IPS-NIHi7 (cell line): ENCODE measurements at regions not wholly inside any gene's neighbourhood (a gene's known extent, or its start where the extent isn't known, plus 50 kb on each side); places are given as distances from the start of the nearest gene placed in this dataset.
"Not testable (repeated sequence)": the region's sequence is repeated elsewhere in the genome, so short reads cannot be mapped to it uniquely, and the experiment has no call there.

ENCODE experiments used
- DNase-seq: peaks from one replicate; pipeline ENCODE4 v3.0.0; 2012; ENCODE audit warnings: mixed read lengths; ENCODE audit errors: extremely low spot score

DNA sequence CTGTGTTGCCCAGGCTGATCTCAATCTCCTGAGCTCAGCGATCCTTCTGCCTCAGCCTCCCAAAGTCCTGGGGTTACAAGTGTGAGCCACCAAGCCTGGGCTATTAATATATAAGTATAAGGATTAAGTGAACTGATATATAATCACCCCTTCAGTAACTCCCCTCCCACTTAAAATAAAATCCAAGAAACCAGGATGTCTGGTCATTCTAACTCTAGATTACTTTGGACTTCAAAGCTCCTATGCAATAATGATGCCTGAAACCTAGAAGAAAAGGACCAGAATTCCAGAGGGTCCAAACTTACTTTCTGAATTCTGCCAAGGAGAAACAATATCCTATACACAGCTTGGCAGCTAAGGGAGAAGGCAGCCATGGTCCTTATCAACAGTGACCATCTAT, 206.8 kb upstream of the ZNF217 start:
- DNase-seq: no peak

DNA sequence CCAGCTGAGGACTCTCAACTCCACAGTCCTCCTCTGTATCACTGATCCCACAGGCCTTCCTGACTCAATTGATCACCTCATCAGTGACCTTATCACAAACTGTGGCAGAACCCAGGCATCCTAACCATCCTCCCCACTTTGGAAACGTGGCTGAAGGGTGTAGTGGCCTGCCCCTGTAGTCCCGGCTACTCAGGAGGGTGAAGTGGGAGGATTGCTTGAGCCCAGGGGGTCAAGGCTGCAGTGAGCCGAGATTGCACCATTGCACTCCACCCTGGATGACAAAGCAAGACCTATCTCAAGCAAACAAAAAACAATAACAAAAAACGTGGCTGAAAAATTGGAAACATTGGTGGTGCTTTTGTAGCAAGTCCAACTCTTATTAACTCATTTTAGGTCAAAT, 203.4 kb upstream of the ZNF217 start:
- DNase-seq: no peak

DNA sequence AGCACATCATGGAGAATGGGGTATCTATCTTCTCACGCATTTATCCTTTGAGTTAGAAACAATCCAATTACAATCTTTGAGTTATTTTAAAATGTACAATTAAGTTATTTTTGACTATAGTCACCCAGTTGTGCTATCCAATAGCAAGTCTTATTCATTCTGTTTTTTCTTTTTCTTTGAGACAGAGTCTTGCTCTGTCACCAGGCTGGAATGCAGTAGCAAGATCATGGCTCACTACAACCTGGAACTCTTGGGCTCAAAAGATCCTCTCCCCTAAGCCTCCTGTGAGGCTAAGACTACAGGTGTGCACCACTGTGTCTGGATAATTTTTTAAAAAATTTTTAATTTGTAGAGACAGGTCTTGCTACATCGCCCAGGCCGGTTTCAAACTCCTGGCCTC, 201.5 kb upstream of the ZNF217 start:
- DNase-seq: no peak

DNA sequence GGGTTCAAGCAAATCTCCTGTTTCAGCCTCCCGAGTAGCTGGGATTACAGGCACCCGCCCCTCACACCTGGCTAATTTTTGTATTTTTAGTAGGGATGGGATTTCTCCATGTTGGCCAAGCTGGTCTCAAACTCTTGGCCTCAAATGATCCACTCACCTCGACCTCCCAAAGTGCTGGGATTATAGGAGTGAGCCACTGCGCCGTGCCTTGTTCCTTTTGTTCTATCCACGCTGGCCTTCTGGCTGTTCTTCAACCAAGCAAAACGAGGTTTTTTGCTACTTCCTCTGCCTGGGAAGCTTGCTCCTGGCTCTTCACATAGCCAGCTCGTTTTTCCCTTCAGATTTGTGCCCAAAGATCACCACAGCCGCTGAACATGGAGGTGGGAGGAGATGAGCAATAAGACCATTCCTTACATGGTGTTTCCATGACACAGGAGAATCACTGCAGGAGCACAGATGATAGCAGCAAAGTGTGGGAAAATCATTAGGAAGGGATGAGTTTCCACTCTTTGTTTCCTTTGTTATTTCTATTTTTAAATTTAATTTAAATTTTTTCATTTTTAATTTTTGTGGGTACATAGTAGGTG, 201.0 kb upstream of the ZNF217 start:
- no peak for DNase-seq

DNA sequence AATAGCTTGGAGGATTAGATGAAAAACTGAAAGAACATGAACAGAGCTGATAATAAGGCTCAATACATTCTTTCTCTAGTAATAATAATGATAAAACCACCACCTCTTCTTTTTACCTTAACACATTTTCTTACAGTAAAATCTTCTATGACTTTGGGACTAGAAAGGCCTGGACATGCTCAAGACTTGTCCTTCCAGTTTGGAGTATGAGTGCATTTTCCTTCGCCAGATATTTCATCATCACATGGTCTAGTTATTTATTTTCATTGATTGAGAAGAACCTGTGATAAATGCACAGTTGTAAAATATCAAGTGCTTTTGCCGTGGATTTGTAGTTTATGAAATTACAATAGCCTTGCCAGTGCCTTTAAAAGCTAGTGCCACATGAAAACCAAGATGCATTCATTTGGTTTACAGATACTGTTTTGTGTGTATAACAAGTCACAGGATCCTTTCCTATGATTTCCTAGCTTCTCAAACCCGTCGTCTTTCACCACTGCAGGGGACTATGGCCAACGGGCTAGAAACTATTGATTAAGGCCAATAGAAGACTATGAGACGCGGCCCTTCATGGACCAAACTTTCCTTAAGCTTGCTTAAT, 200.2 kb upstream of the ZNF217 start:
- no peak for DNase-seq

DNA sequence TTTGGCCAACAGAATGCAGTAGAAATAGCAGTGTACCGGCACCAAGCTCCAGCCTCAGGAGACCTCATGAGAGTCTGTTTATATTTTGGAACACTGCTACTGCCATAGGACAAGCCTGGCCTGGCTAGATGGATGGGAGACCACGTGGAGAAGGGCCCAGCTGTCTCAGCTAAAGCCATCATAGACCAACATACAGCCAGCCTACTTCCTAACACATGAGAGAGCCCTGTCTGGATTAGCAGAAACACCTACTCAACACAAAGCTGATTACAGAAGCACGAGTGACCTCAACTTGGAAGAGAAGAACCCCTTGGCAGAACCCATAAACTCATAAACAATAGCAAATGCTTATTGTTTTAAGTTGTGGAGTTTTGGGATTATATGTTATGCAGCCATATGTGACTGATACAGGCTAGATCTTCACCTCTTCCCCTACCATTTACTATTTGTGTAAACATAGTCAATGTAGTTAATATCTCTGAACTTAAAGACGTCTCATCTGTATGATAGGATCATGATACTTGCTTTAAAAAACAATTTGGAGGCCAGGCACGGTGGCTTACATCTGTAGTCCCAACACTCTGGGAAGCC, 199.4 kb upstream of the ZNF217 start:
- DNase-seq: no peak

DNA sequence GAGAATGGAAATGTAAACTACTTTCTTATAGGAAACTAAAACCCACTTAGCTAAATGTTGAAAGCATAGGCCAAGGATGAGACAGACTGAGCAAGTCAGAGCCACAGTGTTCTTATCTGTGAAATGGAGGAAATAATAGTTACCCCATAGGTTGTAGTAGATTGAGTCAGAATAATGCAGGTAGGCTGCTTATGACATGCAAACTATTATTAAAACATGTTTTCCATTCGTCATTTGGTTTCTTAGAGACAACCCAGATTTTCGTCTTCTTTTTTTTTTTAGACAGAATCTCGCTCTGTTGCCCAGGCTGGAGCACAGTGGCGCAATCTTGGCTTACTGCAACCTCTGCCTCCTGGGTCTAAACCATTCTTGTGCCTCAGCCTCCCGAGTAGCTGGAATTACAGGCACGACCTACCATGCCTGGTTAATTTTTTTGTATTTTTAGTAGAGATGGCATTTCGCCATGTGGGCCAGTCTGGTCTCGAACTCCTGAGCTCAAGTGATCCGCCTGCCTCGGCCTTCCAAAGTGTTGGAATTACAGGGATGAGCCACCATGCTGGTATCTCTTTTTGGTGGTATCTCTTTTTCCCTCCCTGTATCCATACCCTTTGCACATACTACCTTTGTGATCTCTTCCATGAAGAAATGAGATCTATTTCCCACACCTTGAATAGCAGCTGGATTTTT, 196.5 kb upstream of the ZNF217 start:
- no peak for DNase-seq

DNA sequence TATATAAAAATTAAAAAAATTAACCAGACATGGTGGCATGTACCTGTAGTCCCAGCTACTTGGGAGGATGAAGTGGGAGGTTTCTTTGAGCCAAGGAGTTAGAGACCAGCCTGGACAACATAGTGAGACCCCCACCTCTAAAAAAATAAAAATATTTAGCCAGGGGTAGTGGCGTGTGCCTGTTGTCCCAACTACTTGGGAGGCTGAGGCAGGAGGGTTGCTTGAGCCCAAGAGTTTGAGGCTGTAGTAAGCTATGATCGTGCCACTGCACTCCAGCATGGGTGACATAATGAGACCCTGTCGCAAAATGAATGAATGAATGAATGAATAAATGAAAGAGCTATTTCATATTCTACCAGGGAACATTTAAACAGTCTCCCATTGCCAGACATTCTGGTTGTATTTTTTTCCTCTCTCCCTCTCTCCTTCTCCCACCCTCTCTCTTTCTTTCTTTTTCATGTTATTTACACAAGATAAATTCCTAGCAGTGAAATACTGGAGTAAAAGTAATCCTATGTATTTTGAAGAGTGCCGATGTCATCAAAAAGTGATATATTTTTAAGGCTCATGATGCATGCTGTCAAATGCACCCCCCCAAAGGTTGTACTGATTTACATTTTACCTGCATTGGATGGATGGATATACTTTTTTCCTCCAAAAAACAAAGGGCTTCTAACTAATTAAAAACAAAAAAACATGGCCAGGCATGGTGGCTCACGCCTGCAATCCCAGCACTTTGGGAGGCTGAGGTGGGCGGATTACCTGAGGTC, 194.8 kb upstream of the ZNF217 start:
- DNase-seq: no peak

DNA sequence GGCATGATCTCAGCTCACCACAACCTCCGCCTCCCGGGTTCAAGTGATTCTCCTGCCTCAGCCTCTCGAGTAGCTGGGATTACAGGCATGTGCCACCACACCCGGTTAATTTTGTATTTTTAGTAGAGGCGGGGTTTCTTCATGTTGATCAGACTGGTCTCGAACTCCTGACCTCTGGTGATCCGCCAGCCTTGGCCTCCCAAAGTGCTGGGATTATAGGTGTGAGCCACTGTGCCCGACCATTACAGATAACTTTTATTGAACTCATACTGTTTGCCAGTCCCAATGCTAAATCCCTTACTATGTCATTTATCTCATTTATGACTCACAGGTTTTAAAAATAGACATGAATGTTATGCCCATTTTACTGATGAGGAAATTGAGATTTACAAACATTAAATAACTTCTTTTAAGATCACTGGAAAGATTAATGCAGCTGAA, 193.9 kb upstream of the ZNF217 start:
- DNase-seq: not testable (repeated sequence)

DNA sequence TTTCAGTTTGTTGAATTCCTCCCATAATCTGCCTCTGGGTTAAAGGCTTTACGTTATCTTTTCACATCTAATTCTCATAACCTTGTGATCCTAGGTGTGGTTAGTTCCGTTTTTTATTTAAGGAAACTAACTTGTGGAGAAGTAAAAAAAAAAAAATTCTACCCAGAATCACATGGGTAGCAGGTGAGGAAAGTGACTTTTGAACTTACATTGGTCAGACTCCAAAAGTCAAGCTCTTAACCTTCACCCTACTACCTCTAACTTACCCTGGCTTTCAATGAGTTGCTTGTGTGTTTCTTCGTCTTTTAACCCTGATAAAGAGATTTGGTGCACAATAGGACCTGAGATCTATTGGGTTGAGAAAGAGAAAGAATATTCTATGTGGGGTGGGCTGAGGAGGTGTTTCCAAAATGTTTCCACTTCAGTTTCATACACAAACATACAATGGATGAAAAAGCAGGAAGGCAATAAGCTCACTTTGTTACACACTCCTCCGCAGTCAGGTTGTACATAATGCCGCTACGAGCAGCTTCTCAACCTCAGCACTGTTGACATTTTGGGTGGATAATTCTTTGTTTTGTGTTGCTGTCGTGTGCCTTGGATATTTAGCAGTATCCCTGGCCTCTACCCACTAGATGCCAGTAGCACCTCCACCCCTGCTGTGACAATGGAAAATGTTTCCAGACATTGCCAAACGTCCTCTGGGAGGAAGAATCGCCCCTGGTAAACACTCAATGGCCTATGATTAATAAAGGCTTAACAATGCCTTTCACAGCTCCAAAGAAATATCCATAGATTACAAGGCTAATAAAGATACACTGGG, 193.0 kb upstream of the ZNF217 start:
- no peak for DNase-seq

DNA sequence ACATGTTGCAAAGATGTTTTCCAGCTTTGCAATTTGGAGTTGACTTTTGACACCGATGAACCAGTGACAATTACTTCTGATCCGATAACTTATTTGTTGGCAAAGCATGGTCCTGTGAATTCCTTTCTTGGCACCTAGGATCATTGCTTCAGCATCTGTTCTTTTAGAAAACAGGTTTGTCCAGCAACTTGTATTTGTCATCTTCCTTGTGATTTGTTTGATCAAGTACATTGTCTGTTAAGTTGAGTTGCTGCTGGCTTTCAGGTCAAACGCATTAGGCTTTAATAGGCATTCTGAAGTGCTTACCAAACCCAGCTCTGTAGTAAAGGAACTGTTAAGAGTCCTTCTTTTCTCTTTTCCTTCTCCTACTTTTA, 192.4 kb upstream of the ZNF217 start:
- DNase-seq: no peak

DNA sequence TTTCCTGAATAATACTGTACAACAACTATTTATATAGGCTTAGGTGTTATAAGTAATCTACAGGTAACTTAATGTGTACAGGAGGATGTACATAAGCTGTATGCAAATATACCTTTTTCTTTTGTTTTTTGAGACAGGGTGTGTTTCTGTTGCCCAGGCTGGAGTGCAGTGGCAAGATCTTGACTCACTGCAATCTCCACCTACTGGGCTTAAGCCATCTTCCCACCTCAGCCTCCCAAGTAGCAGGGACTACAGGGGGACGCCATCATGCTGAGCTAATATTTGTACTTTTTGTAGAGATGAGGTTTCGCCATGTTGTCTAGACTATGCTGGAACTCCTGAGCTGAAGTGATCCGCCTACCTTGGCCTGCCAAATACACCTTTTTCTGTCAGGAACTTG, 191.7 kb upstream of the ZNF217 start:
- DNase-seq: no peak

DNA sequence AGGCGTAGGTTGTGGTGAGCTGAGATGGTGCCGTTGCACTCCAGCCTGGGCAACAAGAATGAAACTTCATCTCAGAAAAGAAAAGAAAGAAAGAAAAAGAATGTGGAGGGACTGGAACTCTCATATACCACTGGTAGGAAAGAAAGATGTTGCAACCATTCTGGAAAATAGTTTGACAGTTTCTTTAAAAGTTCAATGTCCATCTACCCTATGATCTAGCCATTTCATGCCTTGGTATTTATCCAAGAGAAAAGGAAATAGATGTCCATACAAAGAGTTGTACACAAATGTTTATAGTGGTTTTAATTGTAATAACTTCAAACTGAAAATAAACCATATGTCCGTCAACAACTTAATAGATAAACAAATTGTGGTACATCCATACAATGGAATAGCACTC, 190.1 kb upstream of the ZNF217 start:
- DNase-seq: no peak

DNA sequence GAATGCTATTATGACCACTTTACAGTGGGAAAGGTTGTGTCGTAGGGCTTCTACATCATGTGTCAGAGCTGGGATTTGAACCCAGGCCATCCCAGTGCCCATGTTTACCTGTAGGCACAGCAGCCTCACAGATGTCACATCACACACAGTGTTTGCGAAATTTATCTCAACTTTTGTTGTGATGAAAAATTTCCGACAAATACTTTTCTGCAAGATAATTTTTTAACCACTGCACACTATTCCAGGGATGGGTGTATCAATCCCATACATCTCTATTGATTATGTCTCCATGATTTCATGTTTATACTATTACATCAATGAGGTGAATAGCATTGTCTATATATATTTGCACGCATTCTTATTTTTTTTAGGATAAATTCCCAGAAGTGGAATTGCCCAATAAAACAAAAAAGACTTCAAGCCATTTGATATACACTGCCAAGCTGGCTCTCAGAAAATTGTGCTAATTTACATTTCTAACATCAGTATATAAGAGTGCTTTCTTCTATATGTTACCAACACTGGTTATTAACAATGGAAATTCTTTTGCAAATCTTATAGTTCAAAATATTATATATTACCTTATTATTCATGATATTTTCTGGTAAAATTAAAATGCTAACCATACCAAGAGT, 189.1 kb upstream of the ZNF217 start:
- DNase-seq: no peak

DNA sequence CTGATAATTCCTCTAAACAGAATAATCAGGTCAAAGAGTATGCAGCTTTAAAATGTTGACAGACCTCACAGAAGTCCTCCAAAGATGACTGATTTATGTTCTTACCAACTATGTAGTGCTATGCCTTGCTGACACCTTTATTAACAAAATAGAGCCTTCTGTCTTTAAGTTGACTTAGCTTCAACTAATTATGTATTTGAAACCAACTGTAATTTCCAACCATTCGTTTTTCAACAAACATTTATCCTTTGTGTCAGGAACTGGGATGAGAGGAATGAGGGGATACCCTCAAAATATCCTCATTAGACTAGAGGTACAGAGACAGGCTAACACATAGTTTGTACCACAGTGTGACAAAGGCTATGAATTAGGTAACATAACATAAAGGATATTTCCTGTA, 186.2 kb upstream of the ZNF217 start:
- no peak for DNase-seq

DNA sequence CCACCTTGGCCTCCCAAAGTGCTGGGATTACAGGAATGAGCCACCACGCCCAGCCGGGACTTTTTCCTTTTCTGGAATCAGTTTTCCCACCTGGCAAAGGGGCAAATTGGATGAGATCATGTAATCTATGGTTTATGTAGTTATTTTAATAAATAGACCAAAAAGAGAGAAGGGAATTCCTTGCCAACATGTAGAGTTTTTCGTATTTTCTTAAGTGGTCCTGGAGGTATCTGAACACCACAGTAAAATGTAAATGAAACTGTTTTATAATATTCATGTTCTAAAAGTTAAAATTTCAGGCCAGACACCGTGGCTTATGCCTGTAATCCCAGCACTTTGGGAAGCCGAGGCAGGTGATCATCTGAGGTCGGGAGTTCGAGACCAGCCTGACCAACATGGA, 185.1 kb upstream of the ZNF217 start:
- DNase-seq: no peak

DNA sequence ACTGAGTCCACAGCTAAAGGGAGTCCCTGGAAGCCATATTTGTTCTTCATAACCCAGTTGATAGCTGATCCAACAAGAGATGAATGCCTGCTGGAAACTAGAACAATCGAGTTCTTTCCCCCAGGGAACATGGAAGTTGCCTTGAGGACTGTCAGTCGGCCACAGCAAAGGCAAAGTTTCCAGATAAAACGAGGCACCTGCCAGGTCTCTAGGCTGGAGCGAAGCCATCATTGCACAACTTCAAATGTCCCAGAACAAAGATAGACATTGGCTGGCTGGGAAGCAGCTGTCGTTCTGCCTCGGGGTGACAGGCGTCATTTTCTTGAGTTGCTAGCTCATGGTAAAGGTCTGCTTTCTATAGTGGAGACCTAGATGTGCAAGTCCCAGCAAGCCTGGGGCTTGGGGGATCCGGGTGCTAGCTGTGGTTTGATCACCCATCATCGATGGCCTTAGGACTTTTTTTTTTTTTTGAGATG, 184.4 kb upstream of the ZNF217 start:
- no peak for DNase-seq

DNA sequence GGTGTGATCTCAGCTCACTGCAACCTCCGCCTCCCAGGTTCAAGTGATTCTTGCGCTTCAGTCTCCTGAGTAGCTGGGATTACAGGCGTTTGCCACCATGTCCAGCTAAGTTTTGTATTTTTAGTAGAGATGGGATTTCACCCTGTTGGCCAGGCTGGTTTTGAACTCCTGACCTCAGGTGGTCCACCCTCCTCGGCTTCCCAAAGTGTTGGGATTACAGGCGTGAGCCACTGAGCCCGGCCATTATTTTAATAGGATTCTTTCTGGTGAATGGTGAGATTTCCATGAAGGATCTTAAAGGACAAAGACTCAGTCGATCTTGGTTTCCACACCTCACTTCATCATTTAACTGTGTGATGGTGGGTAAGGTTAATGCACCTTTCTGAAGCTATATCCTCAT, 183.8 kb upstream of the ZNF217 start:
- not testable (repeated sequence) for DNase-seq

DNA sequence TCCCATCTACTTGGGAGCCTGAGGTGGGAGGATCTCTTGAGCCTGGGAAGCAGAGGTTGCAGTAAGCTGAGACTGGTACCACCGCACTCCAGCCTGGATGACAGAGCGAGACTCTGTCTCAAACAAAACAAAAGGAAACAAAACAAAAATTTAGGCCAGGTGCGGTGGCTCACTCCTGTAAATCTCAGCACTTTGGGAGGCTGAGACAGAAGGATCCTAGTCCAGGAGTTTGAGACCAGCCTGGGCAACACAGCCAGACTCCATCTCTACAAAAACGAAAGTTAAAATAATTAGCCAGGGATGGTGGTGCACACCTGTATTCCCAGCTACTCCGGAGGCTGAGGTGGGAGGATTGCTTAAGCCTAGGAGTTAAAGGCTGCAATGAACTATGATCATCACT, 183.2 kb upstream of the ZNF217 start:
- DNase-seq: no peak

DNA sequence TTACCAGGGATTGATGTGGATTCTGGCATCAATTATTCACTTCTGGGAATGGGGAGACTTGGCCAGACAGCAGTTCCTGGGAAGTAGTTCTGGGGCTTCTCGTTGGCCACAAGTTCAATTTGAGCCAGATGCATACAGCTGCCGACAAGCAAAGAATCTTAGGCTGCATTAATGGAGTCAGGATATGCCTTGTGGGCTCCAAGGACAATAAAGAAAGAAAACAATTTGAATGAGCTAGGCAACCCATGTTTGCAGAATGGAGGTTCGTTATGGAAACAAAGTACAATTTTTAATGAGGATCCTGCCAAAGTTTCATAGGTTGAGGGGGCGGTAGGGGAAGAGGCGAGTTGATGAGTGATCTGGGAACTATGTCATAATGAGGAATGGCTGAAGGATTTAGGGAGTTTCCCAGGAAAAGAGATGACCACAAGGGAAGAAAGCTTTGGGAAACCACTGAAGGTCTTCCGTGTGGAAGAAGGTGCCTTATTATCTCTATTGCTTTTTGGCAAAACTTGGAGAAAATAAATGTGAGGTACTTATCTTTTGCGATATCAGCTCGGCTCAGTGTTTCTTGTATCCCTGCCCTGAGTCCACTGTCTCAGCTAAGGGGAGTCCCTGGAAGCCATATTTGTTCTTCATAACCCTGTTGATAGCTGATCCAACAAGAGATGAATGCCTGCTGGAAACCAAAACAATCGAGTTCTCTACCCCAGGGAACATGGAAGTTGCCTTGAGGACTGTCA, 181.0 kb upstream of the ZNF217 start:
- no peak for DNase-seq
